AG20443 (cell line): ENCODE measurements at regions not wholly inside any gene's neighbourhood (a gene's known extent, or its start where the extent isn't known, plus 50 kb on each side); places are given as distances from the start of the nearest gene placed in this dataset.
"Not testable (repeated sequence)": the region's sequence is repeated elsewhere in the genome, so short reads cannot be mapped to it uniquely, and the experiment has no call there.

Source experiments
- DNase-seq: peaks from one replicate; pipeline ENCODE4 v3.0.0; 2012; ENCODE audit warnings: low spot score, mixed read lengths

- DNase-seq = no peak
Observed at GRCh38 chr20:56724241-56724757, 95.2 kb downstream of the TFAP2C start.

GRCh38 chr20:56730003-56730402 lies 100.9 kb downstream of the TFAP2C start:
- DNase-seq = no peak

- DNase-seq = no peak
Observed at GRCh38 chr20:56730996-56731395, 101.9 kb downstream of the TFAP2C start.

GRCh38 chr20:56731476-56731875 lies 102.4 kb downstream of the TFAP2C start:
- DNase-seq = no peak

GRCh38 chr20:56733967-56734366 lies 104.9 kb downstream of the TFAP2C start:
- DNase-seq = no peak

GRCh38 chr20:56735084-56735642 lies 106.1 kb downstream of the TFAP2C start:
- no peak for DNase-seq

GRCh38 chr20:56736285-56736857 lies 107.3 kb downstream of the TFAP2C start:
- DNase-seq = no peak

GRCh38 chr20:56744325-56744821 lies 115.3 kb downstream of the TFAP2C start:
- not testable (repeated sequence) for DNase-seq

- DNase-seq = no peak
Observed at GRCh38 chr20:56748476-56749377, 119.6 kb downstream of the TFAP2C start.

- DNase-seq = no peak
Observed at GRCh38 chr20:56750430-56750829, 121.3 kb downstream of the TFAP2C start.

- peak; percentile 58 for DNase-seq
Observed at GRCh38 chr20:56752274-56752673, 123.2 kb downstream of the TFAP2C start.

- DNase-seq = no peak
Observed at GRCh38 chr20:56755201-56755600, 126.1 kb downstream of the TFAP2C start.

GRCh38 chr20:56756658-56757057 lies 127.6 kb downstream of the TFAP2C start:
- DNase-seq = peak; percentile 64

GRCh38 chr20:56758706-56759105 lies 129.6 kb downstream of the TFAP2C start:
- DNase-seq = no peak

- DNase-seq = no peak
Observed at GRCh38 chr20:56759741-56760278, 130.7 kb downstream of the TFAP2C start.

- no peak for DNase-seq
Observed at GRCh38 chr20:56760610-56761009, 131.5 kb downstream of the TFAP2C start.

GRCh38 chr20:56761393-56761792 lies 132.3 kb downstream of the TFAP2C start:
- DNase-seq = no peak

- no peak for DNase-seq
Observed at GRCh38 chr20:56762401-56762800, 133.3 kb downstream of the TFAP2C start.

GRCh38 chr20:56762829-56763228 lies 133.7 kb downstream of the TFAP2C start:
- DNase-seq = no peak

- no peak for DNase-seq
Observed at GRCh38 chr20:56764671-56765070, 135.6 kb downstream of the TFAP2C start.

GRCh38 chr20:56765172-56766073 lies 136.3 kb downstream of the TFAP2C start:
- no peak for DNase-seq
